Stimulated activated CD4-positive, alpha-beta T cell treated with anti-CD3 and anti-CD28 coated beads, Interleukin-2, amount 100 ng/mL, for 48 hours (primary cell): ENCODE measurements at regions not wholly inside any gene's neighbourhood (a gene's known extent, or its start where the extent isn't known, plus 50 kb on each side); places are given as distances from the start of the nearest gene placed in this dataset.

ENCODE experiments used
- DNase-seq, 2 donors: peaks; one replicate each; pipeline ENCODE4 v3.0.0-alpha.2; 2020

DNA sequence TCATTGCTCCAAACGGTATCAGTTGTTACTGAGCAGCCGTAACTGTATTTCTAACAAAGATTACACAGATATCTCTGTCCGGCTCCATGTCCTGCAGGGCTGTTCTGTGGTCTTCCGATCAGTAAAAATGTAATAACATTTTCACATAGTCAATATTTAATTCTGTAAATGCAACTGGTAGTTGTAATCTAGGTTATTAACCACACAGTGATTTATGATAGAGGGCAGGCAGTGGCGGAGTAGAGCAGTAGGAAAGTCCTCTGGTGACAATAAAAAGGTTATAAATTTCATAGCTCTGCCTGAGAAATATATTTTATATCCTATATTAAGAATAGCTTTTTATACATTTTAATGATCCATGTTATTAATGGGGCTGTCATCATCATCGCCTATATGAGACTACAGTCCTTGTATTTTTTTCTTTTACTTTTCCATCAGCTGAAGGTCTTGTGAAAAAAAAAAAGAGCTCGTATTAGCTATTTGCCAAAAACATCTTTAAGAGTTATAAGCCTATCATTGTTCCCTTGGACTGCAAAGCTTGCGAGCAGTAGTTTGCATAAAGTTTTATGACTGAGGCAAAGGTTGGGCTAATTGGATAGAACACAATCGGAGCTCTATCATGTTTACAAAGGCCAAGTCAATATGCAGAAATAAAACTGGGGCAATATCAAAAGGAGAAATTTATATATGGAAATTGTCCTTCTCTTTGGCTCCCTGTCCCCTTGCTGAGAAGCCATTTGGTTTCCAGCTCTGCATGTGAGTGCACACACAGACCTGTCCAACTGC, 648.0 kb downstream of the IRX1 start:
- no peak for DNase-seq

DNA sequence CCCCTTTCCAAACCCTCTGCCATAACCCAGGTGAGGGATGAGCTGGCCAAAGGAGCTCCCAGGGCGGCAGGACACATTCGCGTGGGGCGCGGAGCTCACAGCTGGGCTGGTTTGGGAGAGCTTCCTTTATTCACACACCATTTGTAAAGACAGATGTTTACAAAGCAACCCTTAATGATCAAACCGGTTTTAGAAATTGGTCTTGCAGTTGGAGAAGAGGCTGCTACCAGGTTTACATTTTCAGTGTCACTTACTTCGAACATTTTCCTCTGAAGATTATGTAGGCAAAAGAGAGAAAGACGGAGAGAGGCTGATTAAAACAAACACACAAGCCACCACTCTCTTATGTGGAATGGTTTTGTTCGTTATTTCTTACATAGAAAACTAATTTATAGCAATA, 648.7 kb downstream of the IRX1 start:
- DNase-seq, result no peak

DNA sequence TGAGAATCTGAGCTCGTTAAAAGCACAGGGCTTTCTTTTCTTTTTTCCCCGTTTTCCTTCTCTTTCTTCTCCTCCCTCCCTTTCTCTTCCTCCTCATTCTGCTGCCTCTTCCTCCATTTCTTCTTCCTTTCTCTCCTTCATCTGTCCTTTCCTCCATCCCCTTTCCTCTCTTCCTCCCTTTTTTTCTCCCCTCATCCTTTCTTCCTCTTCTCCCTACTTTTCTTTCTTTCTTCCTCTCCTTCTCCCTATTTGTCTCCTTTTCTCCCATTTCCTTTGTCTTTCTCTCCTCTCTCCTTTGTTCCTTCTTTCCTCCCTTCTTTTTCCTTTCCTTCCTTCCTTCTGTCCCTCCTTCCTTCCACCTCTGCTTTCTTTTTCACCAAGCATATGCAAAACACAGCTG, 649.4 kb downstream of the IRX1 start:
- no peak for DNase-seq

DNA sequence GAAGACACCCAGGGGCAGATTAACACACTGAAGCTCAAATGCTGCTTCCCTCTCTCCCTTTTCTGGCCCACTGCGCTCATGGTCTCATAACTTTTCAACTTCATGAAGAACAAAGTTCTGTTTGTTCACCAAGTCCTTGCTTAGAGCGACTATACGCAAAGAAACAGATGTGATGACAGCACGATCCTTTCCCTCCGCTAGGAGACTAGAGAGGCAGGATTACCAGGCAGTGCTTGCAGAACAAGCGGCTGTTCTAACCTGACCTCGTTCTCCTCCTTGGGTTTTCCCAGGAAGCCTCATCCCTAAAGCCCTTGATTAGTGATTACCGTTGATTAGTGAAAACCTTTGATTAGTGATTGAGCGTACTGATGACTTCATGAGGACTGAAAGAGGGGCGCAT, 649.9 kb downstream of the IRX1 start:
- DNase-seq, result no peak

DNA sequence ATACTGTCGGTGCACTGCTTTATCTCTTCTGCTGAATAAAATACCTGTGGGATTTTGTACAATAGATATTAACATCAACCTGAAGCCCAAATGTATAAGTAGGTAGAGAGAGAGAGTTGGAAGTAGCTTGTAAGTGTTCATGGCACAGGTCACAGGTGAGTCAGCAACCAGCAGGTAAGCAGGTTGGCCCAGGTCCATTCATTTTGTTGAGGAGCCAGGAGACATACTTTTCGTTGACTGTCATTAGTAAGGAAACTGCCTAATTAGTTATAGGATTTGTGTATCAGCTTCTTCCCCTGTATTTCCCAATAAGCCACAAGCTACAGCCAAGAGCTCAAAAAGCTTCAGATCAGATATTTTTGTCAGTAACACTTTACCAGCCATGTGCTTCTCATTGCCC, 650.8 kb downstream of the IRX1 start:
- DNase-seq, result no peak

DNA sequence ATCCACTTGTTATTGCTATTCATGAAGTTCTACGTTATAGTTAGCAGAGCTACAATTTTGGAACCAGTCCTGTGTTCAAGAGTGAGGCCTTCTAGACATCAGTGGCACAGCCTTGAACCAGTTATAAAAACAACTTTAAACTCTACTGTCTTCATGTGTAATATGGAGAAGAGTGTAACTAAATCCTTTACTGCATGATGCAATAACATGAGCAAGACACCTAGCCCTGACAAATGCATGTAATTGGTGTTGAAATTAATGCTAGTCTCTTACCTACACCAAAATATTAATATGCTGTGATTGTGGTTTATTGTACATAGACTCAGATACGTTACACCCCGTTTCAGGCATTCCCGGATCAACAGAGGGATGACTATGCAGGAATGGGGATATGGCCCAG, 654.6 kb downstream of the IRX1 start:
- DNase-seq, result no peak

DNA sequence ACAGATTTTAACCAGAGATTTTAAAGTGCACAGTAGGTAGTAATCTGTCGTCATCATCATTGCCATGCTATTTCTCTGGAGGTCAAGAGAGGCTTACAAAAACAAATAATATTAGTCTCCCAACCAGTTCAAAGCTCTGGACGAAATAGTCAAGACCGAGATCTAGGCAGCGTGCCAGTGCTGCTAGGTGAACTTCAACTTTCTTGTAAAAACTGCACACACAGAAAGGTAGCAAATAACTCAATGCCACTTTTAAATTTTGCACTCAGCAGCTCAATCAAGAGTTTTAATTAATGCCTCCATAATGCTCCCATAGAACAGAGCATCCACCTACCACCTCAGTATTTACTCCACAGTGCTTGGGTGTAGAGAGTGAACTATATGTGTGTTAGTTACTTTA, 656.8 kb downstream of the IRX1 start:
- DNase-seq, result no peak

DNA sequence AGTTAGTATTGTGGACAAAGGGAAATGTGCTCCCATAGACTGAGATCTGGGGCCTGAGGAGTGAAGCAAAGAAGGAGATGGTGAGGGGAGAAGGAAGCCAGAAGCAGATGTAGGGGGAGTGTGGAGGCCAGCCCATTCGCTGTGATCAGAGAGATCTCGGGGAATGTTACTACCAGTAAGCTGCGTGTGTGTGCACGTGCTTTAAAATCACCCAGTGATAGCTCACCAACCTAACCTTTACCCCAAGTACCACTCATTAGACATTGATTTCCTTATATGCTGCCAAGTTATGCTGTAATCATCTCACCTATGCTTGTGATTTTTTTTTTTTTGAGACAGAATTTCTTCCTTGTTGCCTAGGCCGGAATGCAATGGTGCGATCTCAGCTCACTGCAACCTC, 659.1 kb downstream of the IRX1 start:
- no peak for DNase-seq

DNA sequence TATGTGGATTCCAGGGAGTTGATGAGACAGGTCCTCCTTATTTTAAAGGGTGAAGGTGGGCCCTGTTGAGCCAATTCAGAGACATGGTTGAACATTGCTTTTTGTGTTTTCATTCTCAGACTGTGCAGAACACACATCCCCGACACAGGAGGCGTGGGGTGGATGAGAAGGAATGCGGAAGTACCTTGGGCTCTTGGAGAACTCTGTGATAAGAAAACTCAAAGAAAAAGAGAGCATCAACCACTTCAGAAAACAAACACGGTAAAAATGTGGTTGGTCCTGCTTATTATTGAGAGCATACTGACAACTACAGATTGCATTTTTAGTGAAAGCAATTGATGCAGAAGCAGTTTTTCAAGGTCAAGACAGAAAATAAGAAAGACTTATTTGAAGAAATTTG, 659.8 kb downstream of the IRX1 start:
- DNase-seq, result no peak

DNA sequence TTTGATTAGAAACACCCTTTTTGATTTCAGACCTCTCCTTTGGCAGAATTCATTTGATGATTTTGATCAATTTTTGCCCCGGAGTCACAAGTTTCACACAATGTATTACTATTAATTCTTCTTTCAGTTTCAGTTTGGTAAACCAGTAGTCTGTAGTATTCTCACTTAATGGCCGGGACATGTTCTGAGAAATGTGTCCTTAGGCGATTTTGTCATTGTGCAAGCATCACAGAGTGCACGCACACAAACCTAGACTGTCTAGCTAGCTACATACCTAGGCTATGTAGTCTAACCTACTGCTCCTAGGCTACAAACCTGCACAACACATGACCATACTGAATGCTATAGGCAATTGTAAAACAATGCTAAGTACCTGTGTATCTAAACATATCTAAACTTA, 662.5 kb downstream of the IRX1 start:
- DNase-seq, result no peak

DNA sequence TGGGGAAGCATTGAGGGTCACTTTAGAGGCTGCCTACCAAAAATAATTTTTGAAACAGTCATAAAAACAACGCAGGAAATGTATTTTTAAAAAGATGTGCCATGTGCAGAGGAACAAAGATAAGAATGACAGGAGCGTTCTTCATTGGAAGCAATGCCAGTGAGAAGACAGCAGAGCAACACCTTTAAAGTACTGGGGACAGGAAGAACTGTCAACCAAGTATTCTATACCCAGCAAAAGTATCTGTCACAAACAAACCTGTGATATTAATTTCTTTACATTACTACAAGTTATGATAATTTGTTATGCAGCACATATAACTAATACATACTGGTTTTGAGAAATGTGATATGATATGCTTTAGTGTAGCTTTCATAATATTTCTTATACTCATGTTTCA, 675.6 kb downstream of the IRX1 start:
- no peak for DNase-seq

DNA sequence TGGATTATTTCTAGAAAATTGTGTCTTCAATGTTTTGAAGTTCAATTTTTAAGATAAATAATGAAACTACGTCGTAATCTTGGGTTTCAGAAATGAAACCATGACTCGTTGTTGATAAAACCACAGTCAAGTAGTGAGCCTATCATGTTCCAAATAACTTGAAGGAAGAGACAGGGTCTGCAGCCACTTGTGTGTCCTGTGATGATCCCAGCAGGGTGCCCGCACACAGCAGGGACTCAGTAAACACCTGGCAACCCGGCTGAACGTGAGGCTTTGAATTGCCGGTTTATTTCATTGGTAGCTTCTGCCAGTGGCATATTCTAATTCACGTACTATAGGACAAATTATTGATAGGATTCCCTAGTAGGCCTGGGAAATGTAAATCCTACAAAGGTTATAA, 679.6 kb downstream of the IRX1 start:
- DNase-seq, result no peak

DNA sequence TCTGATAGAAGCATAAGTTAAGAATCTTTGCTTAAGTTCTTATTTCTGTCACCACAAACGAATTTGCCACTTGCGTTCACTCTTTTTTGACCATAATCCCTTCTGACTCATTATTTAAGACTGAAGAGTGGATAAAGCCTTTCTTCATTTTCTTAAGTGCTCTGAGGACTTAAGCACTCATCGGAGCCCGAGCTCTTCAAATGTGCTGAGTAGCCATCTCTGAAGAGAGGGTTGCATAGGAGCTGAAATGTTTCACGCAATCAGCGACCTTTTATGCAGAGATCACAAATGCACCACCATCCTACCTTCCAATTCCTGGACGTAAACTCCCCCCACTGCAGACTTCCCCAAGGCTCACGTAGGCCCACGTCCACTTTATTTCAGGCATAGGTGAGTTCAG, 699.2 kb downstream of the IRX1 start:
- DNase-seq, result no peak

DNA sequence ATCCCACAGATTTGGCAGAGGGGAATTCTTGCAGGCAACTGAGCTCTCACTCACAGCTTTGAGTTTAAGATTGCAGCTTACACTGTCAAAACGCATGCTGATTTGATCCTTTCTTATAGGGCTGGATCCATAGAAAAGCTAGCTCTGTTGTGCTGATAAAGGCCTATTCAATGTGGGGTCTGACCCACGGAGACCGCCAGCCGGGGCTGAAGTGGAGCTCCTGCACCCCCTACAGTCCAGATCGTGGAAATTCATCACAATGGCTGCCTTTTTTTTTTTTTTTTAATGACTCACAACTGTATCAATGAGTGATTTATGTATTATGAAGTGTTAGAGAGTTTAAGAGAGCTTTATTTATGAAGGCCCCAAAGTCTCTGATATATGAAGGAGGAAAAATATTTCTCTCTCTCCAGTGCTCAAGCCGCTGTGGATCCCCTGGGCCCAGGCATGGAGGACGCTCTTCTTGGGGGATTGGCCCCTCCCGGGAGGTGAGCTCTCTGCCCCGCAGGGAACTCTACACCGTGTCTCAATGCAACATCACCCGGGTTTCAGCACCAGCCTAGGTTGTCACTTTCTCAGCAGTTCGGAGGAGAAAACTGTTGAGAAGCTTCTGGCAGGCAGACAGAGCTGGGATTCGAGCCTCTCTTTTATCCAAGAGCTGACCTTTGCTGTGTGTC, 700.2 kb downstream of the IRX1 start:
- no peak for DNase-seq

DNA sequence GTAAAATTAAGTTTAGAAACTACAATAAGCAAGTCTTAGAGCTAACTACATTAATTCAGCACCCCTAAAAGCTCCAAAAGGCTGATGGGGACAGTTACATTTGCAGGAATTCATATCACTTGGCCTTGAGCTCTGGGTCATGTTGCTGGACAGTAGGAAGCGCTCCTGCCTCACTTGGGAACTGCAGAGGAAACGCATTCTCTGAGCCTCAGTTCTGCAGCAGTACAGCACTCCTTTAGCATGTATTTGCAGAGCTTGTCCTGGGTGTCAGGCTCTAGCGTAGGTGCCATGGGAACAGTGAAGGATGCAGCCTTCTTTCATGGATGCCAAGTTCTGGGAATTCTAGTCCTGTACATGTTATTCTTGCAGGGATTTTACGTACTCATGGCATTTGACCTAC, 710.4 kb downstream of the IRX1 start:
- DNase-seq, result no peak

DNA sequence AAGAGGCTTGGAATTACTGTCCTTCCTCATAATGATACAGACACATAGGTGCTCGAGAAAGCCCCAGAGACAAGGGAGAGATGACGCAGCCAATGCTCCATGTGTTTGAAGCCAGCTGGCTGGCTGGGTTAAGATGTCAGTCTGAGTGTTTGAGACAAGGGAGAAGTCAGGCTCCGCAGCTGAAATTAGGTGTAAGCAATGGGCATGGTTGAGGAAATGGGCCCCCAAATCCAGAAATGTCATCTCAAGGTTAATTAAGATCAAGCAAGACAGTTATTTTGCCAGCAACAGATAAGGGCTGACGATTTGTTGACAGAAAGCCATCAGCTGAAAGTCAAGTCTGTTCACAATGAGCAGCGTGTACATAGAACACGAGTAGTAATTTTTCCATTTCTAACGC, 713.4 kb downstream of the IRX1 start:
- DNase-seq, result no peak

DNA sequence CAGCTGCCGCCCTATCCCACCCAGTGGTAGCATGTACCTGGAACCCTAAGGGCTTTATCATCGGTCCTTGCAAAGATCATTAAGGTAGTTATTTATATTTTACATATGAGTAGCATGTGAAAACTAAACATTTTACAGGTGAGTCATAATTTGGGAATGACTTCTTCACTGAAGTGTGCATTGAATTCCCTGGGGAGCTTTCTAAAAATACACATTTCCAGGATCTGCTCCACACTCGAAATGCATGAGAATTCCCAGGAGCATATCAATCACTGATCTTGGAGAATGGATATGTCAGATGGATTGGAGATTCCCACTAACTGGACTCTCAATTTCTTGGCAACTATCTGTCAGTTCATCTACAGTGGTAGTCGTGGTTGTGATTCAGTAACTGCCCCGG, 717.5 kb downstream of the IRX1 start:
- DNase-seq, result no peak

DNA sequence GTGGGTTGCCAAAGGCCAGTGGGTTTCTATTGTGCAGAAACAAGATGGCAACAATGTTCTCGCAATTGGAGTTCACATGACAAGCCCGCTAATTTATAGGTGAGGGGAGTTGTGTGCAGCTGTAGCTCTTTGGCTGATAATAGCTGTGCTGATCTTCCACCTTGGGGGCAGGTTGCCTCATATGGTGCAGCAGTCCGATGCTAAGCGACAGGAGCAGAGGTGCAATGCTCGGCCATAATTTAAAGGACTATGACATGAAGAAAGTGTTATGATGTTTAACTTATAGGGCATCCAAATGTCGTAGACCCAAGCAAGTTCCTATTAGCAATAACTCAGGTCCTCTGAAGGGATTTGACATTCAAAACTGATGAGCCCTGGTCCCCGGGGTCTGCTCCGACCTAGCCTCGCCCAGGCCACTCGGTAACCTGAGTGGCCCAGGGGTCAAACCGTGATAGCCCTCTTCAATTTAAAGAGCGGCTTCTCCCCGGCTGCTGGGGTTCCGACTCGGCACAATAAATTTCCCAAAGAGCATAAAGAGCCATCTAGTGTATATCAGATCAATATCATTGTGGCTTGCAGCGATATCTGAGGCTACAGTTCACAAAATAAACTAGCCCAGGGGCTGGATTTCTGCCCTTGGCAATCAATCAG, 724.0 kb downstream of the IRX1 start:
- DNase-seq, result no peak

DNA sequence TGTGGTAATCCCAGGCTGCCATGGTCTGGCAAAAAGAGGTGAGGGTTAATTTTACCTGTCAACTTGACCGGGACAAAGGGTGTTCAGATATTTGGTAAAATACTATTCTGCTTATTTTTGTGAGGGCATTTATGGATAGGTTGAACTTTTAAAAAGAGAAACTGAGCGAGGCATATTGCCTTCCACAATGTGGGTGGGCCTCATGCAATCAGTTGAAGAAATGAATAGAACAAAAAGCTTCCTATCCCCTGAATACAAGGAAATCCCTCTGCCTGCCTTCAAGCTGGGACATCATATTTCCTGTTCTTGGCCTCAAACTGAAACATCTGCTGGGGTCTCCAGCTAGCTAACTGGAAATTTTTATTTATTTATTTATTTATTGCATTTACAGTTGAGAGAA, 734.7 kb downstream of the IRX1 start:
- no peak for DNase-seq

DNA sequence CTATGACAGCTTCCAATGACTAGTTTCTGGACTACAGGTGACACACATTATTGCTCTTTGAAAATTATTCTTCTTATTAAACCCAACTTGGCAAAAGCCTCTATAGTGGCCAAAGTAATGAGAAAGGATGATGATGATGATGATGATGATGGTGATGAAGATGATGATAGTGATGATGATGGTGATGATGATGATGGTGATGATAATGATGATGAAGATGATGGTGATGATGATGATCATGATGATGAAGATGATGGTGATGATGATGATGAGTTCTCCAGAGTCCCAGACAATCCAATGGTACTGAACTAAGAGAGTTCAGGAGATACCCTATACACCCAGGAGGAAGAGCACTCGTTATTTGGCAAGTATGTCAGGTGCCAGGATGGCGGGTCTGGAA, 739.4 kb downstream of the IRX1 start:
- no peak for DNase-seq

DNA sequence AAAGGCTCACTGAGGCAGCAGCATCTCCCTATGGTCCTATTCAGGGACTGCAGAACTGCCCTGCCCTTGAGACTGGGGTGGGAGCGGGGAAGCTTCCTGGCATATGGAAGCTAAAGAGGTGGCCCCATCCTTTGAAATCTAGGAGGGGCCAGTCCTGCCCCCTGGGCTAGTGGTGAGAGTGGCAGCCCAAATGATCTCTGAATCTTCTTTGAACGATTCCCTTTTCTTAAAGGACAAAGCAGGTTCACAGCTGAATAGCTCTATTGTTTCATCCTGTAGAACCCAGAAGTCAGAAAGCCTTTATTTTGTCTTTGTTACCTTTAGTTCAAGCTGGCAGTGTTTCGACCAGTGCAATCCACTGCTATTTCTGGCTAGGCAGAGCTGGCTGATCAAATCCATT, 741.9 kb downstream of the IRX1 start:
- DNase-seq, result no peak

DNA sequence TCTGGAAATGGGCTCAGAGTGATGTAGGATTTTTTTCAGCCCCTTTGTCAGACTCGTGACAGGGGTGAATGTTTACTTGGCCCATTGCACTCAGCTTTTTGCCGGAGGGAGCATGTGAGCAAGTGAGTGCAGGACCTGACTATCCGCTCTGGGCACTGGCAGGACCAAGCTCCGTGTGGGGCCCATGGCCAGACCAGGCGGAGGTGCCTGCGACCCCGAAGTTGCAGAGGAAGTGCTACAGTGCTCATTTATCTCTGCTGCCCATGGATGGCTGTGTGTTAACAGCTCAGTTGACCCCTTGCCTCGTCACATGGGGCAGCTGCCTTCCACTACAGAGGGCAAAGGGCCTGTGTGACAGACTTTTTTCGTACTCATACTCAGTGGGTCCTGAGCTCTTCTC, 744.3 kb downstream of the IRX1 start:
- no peak for DNase-seq

DNA sequence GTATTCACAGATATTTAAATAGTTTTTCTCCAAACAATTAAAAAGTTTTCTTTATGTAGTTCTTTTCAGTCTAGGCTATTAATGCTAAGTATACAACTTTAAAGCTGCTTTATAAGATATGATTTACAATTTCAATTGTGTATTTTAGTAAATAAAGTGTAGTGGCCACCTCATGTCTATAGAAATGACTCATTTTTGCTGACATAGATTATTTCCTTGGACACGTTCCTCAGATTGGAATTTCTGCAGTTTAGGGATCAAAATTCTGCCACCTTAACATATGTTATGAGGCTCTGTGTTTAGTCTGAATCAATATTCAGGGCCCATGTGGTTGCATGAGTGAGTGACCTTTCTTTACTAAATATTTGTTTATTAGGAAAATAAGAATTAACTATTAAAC, 750.2 kb downstream of the IRX1 start:
- DNase-seq, result no peak

DNA sequence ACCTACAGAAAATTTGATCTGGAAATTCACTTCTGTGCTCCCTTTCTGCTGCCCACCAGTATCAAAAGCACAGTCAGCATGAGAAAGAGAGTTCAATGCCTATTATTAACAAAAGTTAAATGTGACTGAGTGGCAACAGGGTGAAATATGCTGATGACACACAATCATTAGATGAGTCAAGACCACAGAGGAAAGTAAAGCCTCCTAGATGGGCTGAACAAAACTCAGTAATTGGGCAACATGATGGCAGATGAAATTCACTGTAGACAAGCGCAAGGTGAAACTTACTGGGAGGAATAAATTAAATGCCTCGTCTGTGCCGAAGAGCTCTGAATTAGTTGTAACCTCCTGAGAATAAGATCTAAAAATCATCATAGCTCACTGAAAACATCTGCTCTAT, 752.8 kb downstream of the IRX1 start:
- no peak for DNase-seq

DNA sequence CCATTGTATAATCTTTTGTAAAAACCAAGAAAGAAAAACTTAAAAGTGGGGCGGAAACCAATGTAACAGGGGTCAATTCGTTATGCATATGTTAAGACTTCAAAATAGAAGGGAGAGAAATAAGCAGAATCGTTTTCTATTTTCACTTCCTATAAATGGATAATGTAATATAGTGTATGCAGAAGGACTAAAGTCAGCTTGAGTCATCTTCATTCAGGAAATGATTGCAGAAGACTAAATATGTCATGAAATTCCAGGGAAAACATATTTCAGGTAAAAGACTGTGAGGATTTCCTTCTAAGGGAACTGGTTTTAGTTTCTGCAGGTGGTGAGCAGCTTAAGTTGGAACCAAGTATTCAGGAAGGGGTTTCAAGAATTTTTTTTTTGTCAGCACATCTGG, 753.3 kb downstream of the IRX1 start:
- DNase-seq, result no peak
